Hindlimb muscle (tissue), 1 donor: ENCODE measurements at regions not wholly inside any gene's neighbourhood (a gene's known extent, or its start where the extent isn't known, plus 50 kb on each side); places are given as distances from the start of the nearest gene placed in this dataset.
"Not testable (repeated sequence)": the region's sequence is repeated elsewhere in the genome, so short reads cannot be mapped to it uniquely, and the experiment has no call there.

Experiments used
- DNase-seq: peaks from one replicate; pipeline ENCODE4 v3.0.0-alpha.2; 2013

- no peak for DNase-seq
Measured at GRCh38 chr5:136615251-136616119, 250.1 kb upstream of the TRPC7 start.

DNA sequence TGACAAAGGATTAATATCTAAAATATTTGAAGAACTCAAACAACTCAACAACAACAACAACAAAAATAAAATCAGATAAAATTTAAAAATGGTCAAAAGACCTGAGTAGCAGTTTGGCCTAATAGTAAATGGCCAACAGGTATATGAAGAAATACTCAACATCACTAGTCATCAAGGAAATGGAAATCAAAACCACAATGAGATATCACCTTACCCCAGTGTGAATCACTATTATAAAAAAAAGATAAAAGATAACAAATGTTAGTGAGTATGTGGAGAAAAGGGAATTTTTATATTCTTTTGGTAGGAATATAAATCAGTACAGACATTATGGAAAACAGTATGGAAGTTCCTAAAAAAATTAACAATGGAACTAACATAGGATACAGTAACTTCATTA lies 247.9 kb upstream of the TRPC7 start:
- DNase-seq: no peak

GRCh38 chr5:136605638-136606037 lies 240.3 kb upstream of the TRPC7 start:
- no peak for DNase-seq

GRCh38 chr5:136600306-136600705 lies 235.0 kb upstream of the TRPC7 start:
- no peak for DNase-seq

- DNase-seq: no peak
Measured at GRCh38 chr5:136598802-136599404, 233.6 kb upstream of the TRPC7 start.

DNA sequence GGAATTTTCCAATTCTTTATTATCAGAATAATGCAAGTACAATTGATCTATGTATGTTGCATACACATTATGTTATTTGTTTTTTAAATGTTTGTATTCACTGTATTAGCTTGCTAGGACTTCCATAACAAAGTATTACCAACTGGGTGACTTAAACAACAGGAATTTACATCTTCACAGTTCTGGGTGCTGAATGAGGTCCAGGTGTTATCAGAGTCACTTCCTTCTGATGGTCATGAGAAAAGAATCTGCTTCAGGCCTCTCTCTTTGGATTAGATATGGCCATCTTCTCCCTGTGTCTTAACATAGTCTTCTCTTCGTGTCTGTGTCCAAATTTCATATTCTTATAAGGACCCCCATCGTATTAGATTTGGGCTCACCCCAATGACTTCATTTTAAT lies 229.1 kb upstream of the TRPC7 start:
- no peak for DNase-seq

DNA sequence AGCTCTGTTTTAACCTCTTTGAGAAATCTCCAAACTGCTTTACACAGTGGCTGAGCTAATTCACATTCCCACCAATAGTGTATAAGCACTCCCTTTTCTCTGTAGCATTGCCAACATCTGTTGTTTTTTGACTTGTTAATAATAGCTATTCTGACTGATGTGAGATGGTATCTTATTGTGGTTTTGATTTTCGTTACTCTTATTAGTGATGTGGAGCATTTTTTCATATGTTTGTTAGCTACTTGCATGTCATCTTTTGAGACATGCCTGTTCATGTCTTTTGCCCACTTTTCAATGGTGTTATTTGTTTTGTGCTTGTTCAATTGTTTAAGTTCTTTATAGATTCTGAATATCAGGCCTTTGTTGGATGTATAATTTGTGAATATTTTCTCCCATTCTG lies 225.2 kb upstream of the TRPC7 start:
- no peak for DNase-seq

DNA sequence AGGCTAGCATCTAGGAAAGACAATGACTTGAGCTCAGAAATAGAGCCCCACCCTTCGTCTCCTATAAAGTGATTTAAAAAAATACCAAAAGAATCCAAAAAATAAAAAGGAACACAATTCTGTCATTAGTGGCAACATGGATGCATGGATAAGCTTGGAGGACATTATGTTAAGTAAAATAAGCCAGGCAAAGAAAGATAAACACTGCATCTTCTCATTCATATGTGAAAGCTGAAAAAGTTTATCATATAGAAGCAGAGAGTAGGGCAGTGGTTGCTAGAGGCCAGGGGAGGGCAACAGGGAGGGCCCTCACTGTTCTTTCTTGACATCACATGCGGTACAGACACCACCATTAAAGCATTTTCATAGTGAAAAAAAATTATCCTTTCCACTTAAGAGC lies 220.9 kb upstream of the TRPC7 start:
- no peak for DNase-seq

GRCh38 chr5:136584474-136584873 lies 219.1 kb upstream of the TRPC7 start:
- no peak for DNase-seq

- no peak for DNase-seq
Measured at GRCh38 chr5:136579238-136579637, 213.9 kb upstream of the TRPC7 start.

- DNase-seq: not testable (repeated sequence)
Measured at GRCh38 chr5:136569875-136570274, 204.5 kb upstream of the TRPC7 start.

DNA sequence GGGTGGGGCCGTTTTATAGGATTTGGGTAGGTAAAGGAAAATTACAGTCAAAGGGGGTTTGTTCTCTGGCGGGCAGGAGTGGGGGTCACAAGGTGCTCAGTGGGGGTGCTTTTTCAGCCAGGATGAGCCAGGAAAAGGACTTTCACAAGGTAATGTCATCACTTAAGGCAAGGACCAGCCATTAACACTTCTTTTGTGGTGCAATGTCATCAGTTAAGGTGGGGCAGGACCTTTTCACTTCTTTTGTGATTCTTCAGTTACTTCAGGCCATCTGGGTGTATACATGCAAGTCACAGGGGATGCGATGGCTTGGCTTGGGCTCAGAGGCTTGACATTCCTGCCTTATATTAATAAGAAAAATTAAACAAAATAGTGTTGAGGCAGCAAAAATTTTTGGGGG lies 200.1 kb upstream of the TRPC7 start:
- DNase-seq: not testable (repeated sequence)

- DNase-seq: not testable (repeated sequence)
Measured at GRCh38 chr5:136565050-136565449, 199.7 kb upstream of the TRPC7 start.

GRCh38 chr5:136564431-136564830 lies 199.1 kb upstream of the TRPC7 start:
- DNase-seq: not testable (repeated sequence)

DNA sequence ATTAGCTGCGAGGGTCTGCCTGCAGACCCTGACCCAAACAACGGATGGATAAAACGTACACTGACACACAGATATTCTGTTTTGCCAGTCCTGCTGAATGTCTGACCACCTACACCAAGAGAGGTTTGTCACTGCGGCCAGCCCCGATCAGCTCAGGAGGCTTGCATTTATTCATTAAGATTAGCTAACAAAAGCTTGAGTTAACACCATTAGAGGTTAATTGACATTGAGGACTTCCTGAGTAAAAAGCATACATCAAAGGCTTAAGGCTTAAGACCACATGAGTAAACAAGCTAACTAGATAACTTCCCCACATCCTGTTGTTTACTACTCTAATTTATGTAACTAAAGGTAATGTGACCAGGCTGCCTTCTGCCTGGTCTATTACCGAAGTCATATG lies 198.1 kb upstream of the TRPC7 start:
- DNase-seq: no peak

- no peak for DNase-seq
Measured at GRCh38 chr5:136560126-136560525, 194.8 kb upstream of the TRPC7 start.

- no peak for DNase-seq
Measured at GRCh38 chr5:136559651-136560050, 194.3 kb upstream of the TRPC7 start.

- not testable (repeated sequence) for DNase-seq
Measured at GRCh38 chr5:136547096-136547495, 181.8 kb upstream of the TRPC7 start.

GRCh38 chr5:136546441-136546840 lies 181.1 kb upstream of the TRPC7 start:
- not testable (repeated sequence) for DNase-seq

GRCh38 chr5:136545031-136545430 lies 179.7 kb upstream of the TRPC7 start:
- not testable (repeated sequence) for DNase-seq

DNA sequence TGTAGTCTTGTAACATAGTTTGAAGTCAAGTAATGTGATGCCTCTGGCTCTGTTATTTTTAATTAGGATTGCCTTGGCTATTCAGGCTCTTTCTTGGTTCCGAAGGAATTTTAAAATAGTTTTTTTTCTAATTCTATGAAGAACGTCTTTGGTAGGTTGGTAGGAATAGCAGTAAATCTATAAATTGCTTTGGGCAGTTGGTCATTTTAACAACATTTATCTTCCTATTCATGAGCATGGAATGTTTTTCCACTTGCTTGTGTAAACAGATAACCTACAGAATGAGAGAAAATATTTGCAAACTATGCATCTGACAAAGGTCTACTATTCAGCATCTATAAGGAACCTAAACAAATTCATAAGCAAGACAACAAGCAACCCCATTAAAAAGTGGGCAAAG lies 173.2 kb upstream of the TRPC7 start:
- DNase-seq: no peak

- no peak for DNase-seq
Measured at GRCh38 chr5:136529081-136529480, 163.7 kb upstream of the TRPC7 start.

- DNase-seq: no peak
Measured at GRCh38 chr5:136528481-136529030, 163.2 kb upstream of the TRPC7 start.

GRCh38 chr5:136527311-136527710 lies 162.0 kb upstream of the TRPC7 start:
- no peak for DNase-seq
